HG03045 (cell line): ENCODE measurements at regions not wholly inside any gene's neighbourhood (a gene's known extent, or its start where the extent isn't known, plus 50 kb on each side); places are given as distances from the start of the nearest gene placed in this dataset.

ENCODE experiments used
- ATAC-seq: cut with Tn5 transposase; IDR thresholded peaks from one replicate; pipeline ENCODE4 v1.9.1; 2021; ENCODE audit warnings: mild to moderate bottlenecking, moderate library complexity; ENCODE audit not compliant: unreplicated experiment

- no peak for ATAC-seq
Measured at GRCh38 chr5:152855441-152855840, 450.4 kb upstream of the NMUR2 start.

GRCh38 chr5:152861231-152861630 is 456.2 kb upstream of the NMUR2 start:
- ATAC-seq = no peak

- ATAC-seq = no peak
Measured at GRCh38 chr5:152864447-152864846, 459.4 kb upstream of the NMUR2 start.

- ATAC-seq = no peak
Measured at GRCh38 chr5:152864991-152865390, 459.9 kb upstream of the NMUR2 start.

- no peak for ATAC-seq
Measured at GRCh38 chr5:152869971-152870370, 464.9 kb upstream of the NMUR2 start.

GRCh38 chr5:152882621-152883020 is 477.5 kb upstream of the NMUR2 start:
- ATAC-seq = no peak

GRCh38 chr5:152883066-152883775 is 478.1 kb upstream of the NMUR2 start:
- ATAC-seq = no peak

GRCh38 chr5:152884006-152884405 is 478.9 kb upstream of the NMUR2 start:
- ATAC-seq = no peak

- no peak for ATAC-seq
Measured at GRCh38 chr5:152900332-152900731, 495.3 kb upstream of the NMUR2 start.

- no peak for ATAC-seq
Measured at GRCh38 chr5:152901754-152902153, 496.7 kb upstream of the NMUR2 start.

GRCh38 chr5:152905286-152905685 is 500.2 kb upstream of the NMUR2 start:
- no peak for ATAC-seq

- ATAC-seq = no peak
Measured at GRCh38 chr5:152907488-152908245, 502.6 kb upstream of the NMUR2 start.

GRCh38 chr5:152912924-152913323 is 507.8 kb upstream of the NMUR2 start:
- no peak for ATAC-seq

GRCh38 chr5:152932621-152933020 is 527.5 kb upstream of the NMUR2 start:
- no peak for ATAC-seq

- no peak for ATAC-seq
Measured at GRCh38 chr5:152933056-152933455, 528.0 kb upstream of the NMUR2 start.

GRCh38 chr5:152938630-152939029 is 533.6 kb upstream of the NMUR2 start:
- no peak for ATAC-seq

- no peak for ATAC-seq
Measured at GRCh38 chr5:152942633-152943336, 537.7 kb upstream of the NMUR2 start.

GRCh38 chr5:152953788-152954483 is 536.5 kb upstream of the GRIA1 start:
- no peak for ATAC-seq

- ATAC-seq = no peak
Measured at GRCh38 chr5:152956943-152957613, 533.4 kb upstream of the GRIA1 start.

- no peak for ATAC-seq
Measured at GRCh38 chr5:152978141-152978835, 512.2 kb upstream of the GRIA1 start.
